RCC 7860 (cell line): ENCODE measurements at regions not wholly inside any gene's neighbourhood (a gene's known extent, or its start where the extent isn't known, plus 50 kb on each side); places are given as distances from the start of the nearest gene placed in this dataset.
A peak's percentile ranks its signal among the peaks of the same experiment; 100 is the strongest.
"Not testable (repeated sequence)": the region's sequence is repeated elsewhere in the genome, so short reads cannot be mapped to it uniquely, and the experiment has no call there.

Source experiments
- DNase-seq: peaks from one replicate; pipeline ENCODE4 v3.0.0-alpha.2; 2015; ENCODE audit warnings: low spot score
- FAIRE-seq: peaks from 2 replicates; lab custom pipeline; 2012; peaks lifted over from hg19 to GRCh38; lab: Jason Lieb, UNC

- no peak for DNase-seq
- no peak for FAIRE-seq
These were observed 910.7 kb downstream of the TBL1XR1 start for GRCh38 chr3:176286476-176287085.

DNA sequence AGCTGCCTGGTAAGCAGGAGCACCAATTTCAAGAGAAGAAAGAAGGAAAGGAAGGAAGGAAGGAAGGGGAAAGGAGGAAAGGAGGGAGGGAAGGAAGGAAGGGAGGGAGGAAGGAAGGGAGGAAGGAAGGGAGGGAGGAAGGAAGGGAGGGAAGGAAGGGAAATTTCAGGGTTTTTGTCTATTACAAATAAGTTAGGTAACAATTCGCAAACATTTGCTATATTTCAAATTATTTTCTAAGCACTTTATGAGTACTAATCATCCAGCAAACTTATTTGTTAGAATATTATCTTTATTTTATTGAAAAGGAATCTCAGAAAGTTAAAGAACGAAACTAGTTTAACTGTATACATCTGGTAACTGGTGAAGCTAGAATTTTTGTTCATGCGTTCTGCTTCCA lies 921.7 kb downstream of the TBL1XR1 start:
- no peak for FAIRE-seq
- no peak for DNase-seq

DNA sequence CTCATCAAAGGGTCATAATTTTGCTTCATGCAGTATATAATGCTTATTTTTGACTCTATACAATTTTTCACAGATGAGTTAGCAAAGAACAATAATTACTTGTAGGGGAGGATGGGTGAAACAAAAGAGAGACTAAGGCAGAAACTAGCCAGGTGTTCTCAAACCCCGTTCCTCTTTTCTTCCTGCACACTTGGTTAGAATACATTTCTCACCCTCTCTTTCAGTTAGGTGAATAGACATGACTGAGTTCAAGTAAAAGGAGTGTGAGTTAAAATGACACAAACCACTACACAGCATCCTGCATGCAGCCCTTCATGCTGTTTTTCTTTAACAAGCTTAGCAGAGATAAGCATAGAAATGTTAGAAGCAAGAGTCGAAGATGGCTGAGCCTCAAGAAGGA lies 922.2 kb downstream of the TBL1XR1 start:
- DNase-seq, result no peak
- FAIRE-seq, result no peak

DNA sequence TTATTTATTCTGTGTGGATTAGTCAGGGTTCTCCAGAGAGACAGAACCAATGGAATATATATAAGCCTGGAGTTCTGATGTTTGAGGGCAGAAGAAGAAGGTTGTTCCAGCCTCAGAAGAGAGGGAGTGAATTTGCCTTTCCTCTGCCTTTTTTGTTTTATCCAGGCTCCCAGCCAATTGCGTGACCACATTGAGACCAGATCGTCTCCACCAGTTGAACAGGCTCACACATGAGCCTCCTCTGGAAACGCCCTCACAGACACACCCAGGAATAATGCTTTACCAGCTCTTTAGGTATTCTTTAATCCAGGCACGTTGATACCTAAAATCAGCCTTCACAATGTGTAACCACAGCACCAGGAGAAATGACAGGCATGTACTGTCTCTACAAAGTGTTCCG lies 923.1 kb downstream of the TBL1XR1 start:
- no peak for FAIRE-seq
- no peak for DNase-seq

- DNase-seq (no peak), FAIRE-seq (no peak)
These were observed 935.2 kb downstream of the TBL1XR1 start for GRCh38 chr3:176262071-176262470.

GRCh38 chr3:176247191-176247590 lies 950.1 kb downstream of the TBL1XR1 start:
- no peak for DNase-seq
- FAIRE-seq, result no peak

GRCh38 chr3:176219970-176220369 lies 977.3 kb downstream of the TBL1XR1 start:
- FAIRE-seq, result no peak

GRCh38 chr3:176214758-176215157 lies 982.5 kb downstream of the TBL1XR1 start:
- no peak for DNase-seq
- FAIRE-seq, result no peak

More at GRCh38 chr3:176219970-176220369, 977.3 kb downstream of the TBL1XR1 start:
- DNase-seq, result no peak

- not testable (repeated sequence) for FAIRE-seq, DNase-seq
These were observed 984.0 kb downstream of the TBL1XR1 start for GRCh38 chr3:176213314-176213713.

DNA sequence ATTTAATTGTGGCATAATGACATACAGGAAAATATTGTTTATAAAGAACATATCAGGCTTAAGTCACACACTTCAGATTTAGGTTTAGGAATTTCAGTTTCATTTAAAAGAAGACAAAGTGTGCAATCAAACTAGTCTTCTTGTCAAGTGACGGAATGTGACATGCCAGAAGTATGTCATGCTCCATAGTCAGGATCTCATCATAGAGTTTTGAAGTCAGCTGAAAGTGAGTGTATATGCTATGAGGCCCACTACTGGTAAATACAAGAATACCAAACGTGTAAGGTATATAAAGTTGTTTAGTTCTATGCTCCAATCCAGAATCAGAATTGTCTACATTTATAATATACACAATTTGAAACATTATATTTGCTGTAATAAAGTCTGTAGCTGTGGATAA lies 988.4 kb downstream of the TBL1XR1 start:
- DNase-seq, result no peak
- no peak for FAIRE-seq

DNA sequence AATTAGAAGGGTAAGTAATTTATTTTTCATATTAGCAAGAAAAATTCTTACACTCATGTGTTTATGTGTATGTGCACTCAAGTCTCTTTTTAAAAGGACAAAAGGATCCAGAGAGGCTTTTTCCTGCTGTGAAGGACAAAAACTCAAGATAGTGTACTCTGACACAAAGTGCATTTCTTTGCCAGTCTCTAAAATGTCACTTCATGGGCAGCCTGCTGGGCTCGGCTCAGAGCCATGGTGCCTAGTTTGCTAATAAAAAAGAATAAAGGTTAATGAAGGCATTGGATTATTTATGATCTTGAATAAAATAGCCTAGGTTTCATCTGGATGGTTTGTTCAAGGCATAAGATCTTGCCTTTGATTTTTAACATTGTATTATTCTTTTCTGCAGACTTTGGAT lies 989.0 kb downstream of the TBL1XR1 start:
- DNase-seq (no peak), FAIRE-seq (no peak)

GRCh38 chr3:176206809-176207208 lies 990.5 kb downstream of the TBL1XR1 start:
- FAIRE-seq (no peak), DNase-seq (no peak)

- no peak for DNase-seq
- FAIRE-seq, result no peak
These were observed 994.6 kb downstream of the TBL1XR1 start for GRCh38 chr3:176202652-176203051.

GRCh38 chr3:176193032-176193730 lies 1004.1 kb downstream of the TBL1XR1 start:
- DNase-seq (no peak), FAIRE-seq (no peak)

DNA sequence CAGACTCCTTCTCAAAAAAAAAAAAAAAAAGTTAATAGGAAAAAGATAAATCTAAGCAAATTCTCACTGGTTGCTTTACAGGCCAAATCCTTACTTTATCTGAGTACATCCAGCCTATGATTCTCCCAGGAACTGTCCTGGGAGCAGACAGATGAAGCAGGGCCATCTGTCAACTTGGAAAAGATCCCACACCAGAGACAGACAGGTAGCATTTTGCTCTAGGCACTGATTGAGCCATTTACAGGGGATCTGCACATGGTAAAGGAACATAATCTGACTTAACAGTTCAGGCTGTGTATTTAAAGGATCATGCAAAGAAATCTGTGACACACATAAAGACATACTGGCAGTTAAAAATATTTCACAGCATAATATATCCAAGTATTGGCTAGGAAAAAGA lies 1006.5 kb downstream of the TBL1XR1 start:
- FAIRE-seq (no peak), DNase-seq (no peak)

GRCh38 chr3:176183181-176183580 lies 1014.1 kb downstream of the TBL1XR1 start:
- FAIRE-seq, result peak; percentile 28
- no peak for DNase-seq

DNA sequence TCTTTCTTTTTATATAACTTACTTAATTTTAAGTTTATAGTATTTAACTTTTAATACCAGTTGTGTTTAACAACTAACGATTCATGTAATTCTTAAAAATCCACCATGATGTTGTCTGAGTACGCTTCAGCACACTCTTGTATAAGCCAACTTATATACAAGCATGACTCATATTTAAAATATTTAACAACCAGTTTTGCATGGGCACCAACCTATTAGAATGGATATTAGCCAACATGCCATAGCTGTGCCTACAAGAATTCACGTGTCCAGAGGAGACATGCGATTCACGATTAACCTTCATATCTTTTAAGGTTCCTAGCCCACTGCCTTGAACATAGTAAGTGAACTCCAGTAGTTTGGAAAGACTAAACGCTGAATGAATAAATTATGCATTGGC lies 1023.2 kb downstream of the TBL1XR1 start:
- no peak for DNase-seq
- FAIRE-seq, result no peak

DNA sequence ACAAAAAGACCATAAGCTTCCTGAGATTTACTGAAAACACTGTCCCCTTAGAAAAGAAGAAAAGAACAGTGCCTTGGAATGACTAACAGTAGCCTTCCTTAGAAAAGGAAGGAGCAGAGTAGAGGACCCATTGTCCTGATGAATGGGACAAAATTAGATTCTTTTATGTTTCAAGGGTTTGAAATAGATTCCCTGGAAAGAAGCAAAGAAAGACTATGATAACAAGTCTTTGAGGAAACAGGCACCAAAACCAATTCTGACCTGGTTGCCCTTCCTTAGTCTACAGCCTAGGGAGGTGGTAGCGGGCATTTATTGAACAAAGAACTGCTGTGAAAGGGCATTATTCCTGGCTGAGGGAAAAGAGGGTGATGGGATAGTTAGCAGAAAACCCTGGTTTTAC lies 1024.8 kb downstream of the TBL1XR1 start:
- DNase-seq, result no peak
- no peak for FAIRE-seq

- no peak for DNase-seq
- no peak for FAIRE-seq
These were observed 1030.0 kb downstream of the TBL1XR1 start for GRCh38 chr3:176167272-176167671.

DNA sequence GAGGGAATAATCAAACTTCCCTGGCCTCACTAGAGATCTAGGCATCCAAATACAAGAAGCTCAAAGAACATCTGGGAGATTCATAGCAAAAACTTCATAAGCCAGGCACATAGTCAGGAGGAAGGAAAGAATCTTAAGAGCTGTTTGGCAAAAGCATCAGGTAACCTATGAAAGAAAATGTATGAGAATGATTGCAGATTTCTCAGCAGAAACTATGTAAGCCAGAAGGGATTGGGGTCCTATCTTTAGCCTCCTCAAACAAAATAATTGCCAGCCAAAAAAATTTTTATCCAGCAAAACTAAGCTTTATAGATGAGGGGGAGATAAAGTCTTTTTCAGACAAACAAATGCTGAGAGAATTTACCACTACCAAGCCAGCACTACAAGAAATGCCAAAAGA lies 1036.3 kb downstream of the TBL1XR1 start:
- FAIRE-seq, result no peak

DNA sequence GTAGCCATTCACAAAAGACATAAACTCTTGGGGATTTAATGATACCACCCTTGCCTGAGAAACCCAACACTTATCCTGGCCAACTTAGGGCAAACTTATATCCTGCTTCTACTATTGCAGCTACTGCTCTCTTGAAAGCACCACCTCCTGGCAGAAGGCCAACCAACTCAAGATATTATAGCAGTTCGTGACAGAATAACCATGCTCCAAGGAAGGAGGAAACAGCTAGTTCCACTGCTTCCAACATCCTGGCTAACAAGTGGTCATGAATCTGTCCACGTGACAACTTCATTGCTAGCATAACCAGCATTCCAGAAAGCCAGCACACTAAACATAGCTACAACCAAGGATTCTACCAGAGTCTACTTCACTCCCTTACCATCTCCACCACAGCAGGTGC lies 1037.5 kb downstream of the TBL1XR1 start:
- no peak for DNase-seq
- no peak for FAIRE-seq

More for the DNA sequence above, 1036.3 kb downstream of the TBL1XR1 start:
- DNase-seq, result no peak

GRCh38 chr3:176155012-176155411 lies 1042.3 kb downstream of the TBL1XR1 start:
- no peak for DNase-seq
- no peak for FAIRE-seq

DNA sequence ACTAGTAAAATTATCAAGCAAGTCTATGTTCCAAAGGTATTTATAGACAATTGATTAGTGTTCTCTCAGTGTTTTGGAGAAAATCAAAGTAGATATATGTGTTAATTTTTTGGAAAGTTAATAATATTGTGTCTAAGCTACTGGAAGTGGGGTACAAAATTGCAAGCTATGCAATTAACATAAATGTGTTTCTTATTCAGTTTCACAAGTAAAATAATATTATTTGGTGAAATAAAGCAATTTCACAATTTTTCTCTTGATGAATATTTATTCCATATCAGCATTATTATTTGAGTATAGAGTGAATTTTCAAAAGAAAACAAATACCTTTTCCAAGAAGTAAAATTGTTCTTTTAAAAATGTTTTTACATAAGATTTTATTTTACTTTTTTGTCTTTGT lies 1047.7 kb downstream of the TBL1XR1 start:
- no peak for FAIRE-seq
- DNase-seq, result no peak
